Thyroid gland (tissue), 4 donors: ENCODE measurements at regions not wholly inside any gene's neighbourhood (a gene's known extent, or its start where the extent isn't known, plus 50 kb on each side); places are given as distances from the start of the nearest gene placed in this dataset.

Experiments used
- POLR2A ChIP-seq, 2 donors: fragments of 450-650 bp; IDR thresholded peaks; one replicate each; pipeline ENCODE4 v1.6.1; 2017; ENCODE audit warnings: antibody characterized with exemption in 2 of 2, mild to moderate bottlenecking in 2 of 2, moderate library complexity in 1 of 2
- TF ChIP-seq, protein P1 (sequence below), 6 experiments: fragments of 200-600 bp in 3 of 6; fragments of 450-650 bp in 3 of 6; sonication (generic) in 3 of 6; IDR thresholded peaks; one replicate each; pipeline ENCODE4 v1.5.1; 2016 to 2019; ENCODE audit warnings: antibody characterized with exemption in 6 of 6, mild to moderate bottlenecking in 2 of 6, inconsistent platforms in 1 of 6, moderate library complexity in 1 of 6

DNA sequence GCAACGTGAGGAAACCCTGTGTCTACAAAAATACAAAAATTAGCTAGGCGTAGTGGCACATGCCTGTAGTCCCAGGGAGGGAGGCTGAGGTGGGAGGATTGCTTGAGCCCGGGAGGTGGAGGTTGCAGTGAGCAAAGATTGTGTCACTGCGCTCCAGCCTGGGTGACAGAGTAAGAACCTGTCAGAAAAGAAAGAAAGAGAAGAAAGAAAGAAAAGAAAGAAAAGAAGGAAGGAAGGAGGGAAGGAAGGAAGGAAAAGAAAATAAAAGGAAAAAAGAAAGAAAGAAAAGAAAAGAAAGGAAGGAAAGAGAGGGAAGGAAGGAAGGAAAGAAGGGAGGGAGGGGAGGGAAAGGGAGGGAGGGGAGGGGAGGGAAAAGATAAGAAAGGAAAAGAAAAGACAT lies 89.9 kb upstream of the HPCAL1 start:
- TF ChIP-seq POLR2A (IDR thresholded peaks at IDR 0.05) = no peak
- TF ChIP-seq, protein P1, sequence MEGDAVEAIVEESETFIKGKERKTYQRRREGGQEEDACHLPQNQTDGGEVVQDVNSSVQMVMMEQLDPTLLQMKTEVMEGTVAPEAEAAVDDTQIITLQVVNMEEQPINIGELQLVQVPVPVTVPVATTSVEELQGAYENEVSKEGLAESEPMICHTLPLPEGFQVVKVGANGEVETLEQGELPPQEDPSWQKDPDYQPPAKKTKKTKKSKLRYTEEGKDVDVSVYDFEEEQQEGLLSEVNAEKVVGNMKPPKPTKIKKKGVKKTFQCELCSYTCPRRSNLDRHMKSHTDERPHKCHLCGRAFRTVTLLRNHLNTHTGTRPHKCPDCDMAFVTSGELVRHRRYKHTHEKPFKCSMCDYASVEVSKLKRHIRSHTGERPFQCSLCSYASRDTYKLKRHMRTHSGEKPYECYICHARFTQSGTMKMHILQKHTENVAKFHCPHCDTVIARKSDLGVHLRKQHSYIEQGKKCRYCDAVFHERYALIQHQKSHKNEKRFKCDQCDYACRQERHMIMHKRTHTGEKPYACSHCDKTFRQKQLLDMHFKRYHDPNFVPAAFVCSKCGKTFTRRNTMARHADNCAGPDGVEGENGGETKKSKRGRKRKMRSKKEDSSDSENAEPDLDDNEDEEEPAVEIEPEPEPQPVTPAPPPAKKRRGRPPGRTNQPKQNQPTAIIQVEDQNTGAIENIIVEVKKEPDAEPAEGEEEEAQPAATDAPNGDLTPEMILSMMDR (IDR thresholded peaks at IDR 0.05) = no peak
